CD14-positive monocyte (primary cell): ENCODE measurements at regions not wholly inside any gene's neighbourhood (a gene's known extent, or its start where the extent isn't known, plus 50 kb on each side); places are given as distances from the start of the nearest gene placed in this dataset.

Source experiments
- DNase-seq, 3 donors: peaks; one replicate each; pipeline ENCODE4 v3.0.0-alpha.2; 2011 to 2022
- H2AFZ ChIP-seq: 2 replicates; pipeline ENCODE4 v1.6.0; 2012; ENCODE audit warnings: mild to moderate bottlenecking, low read depth, low read length, inconsistent platforms; ENCODE audit not compliant: insufficient read depth, poor library complexity, severe bottlenecking
- H3K27ac ChIP-seq, 2 donors: 1 replicate in 1 of 2; 2 replicates in 1 of 2; pipeline ENCODE4 v1.5.1; 2012 to 2013; ENCODE audit warnings: low read length in 2 of 2, control low read depth in 1 of 2, inconsistent platforms in 1 of 2, low read depth in 1 of 2, mild to moderate bottlenecking in 1 of 2
- H3K27me3 ChIP-seq, 2 donors: one replicate each; pipeline versions ENCODE4 v1.6.0 to v1.6.1; 2011 to 2013; ENCODE audit warnings: low read length in 2 of 2; ENCODE audit not compliant: control insufficient read depth in 2 of 2, insufficient read depth in 2 of 2
- H3K36me3 ChIP-seq, 2 donors: replicated peaks in 1 of 2; 1 replicate in 1 of 2; 2 replicates in 1 of 2; pipeline versions ENCODE4 v1.5.1 to v1.6.1; 2012 to 2013; ENCODE audit warnings: low read length in 2 of 2, control low read depth in 1 of 2, inconsistent platforms in 1 of 2, mild to moderate bottlenecking in 1 of 2; ENCODE audit not compliant: insufficient read depth in 2 of 2, control insufficient read depth in 1 of 2
- H3K4me1 ChIP-seq, 2 donors: 1 replicate in 1 of 2; 2 replicates in 1 of 2; pipeline versions ENCODE4 v1.5.1 to v1.6.1; 2012 to 2013; ENCODE audit warnings: low read length in 2 of 2, control low read depth in 1 of 2, inconsistent platforms in 1 of 2, mild to moderate bottlenecking in 1 of 2, moderate library complexity in 1 of 2; ENCODE audit not compliant: insufficient read depth in 2 of 2, control insufficient read depth in 1 of 2
- H3K4me2 ChIP-seq: replicated peaks from 2 replicates; pipeline ENCODE3; 2012; ENCODE audit warnings: low read length, moderate library complexity, mild to moderate bottlenecking; ENCODE audit not compliant: poor library complexity, severe bottlenecking; ENCODE audit errors: extremely low read depth
- H3K4me3 ChIP-seq, 3 experiments: fragments of 200-600 bp in 1 of 3; sonication (generic) in 1 of 3; replicated peaks in 1 of 3; 1 replicate in 2 of 3; 2 replicates in 1 of 3; pipeline ENCODE4 v1.5.1; 2011 to 2013; ENCODE audit warnings: low read length in 3 of 3, mild to moderate bottlenecking in 3 of 3, control low read depth in 2 of 3, low read depth in 2 of 3, inconsistent platforms in 1 of 3, moderate library complexity in 1 of 3
- H3K79me2 ChIP-seq: 2 replicates; pipeline ENCODE4 v1.6.0; 2012; ENCODE audit warnings: mild to moderate bottlenecking, control low read depth, inconsistent platforms, low read length, moderate library complexity; ENCODE audit not compliant: insufficient read depth
- H3K9ac ChIP-seq: 2 replicates; pipeline ENCODE4 v1.6.0; 2017; ENCODE audit warnings: low read length, mild to moderate bottlenecking; ENCODE audit not compliant: insufficient read depth, poor library complexity, severe bottlenecking
- H3K9me3 ChIP-seq, 2 donors: replicated peaks in 1 of 2; 1 replicate in 1 of 2; 2 replicates in 1 of 2; pipeline versions ENCODE4 v1.5.1 to v1.6.1; 2012 to 2013; ENCODE audit warnings: low read length in 2 of 2, control low read depth in 1 of 2; ENCODE audit not compliant: control insufficient read depth in 1 of 2, insufficient read depth in 1 of 2
- H4K20me1 ChIP-seq: 2 replicates; pipeline ENCODE4 v1.6.0; 2012; ENCODE audit warnings: mild to moderate bottlenecking, low read length, control low read depth, moderate library complexity; ENCODE audit not compliant: insufficient read depth
- H3K27ac Mint-ChIP-seq, 7 donors: one replicate each; pipeline ENCODE4 v1.8.0; 2020; ENCODE audit warnings: mild to moderate bottlenecking in 7 of 7, mixed read lengths in 7 of 7, moderate library complexity in 6 of 7, inconsistent platforms in 2 of 7
- H3K27me3 Mint-ChIP-seq, 3 donors: one replicate each; pipeline ENCODE4 v1.8.0; 2021 to 2022; ENCODE audit warnings: low read depth in 3 of 3, mild to moderate bottlenecking in 3 of 3, mixed read lengths in 3 of 3, moderate library complexity in 3 of 3, inconsistent platforms in 1 of 3
- H3K36me3 Mint-ChIP-seq, 2 donors: one replicate each; pipeline ENCODE4 v1.8.0; 2020; ENCODE audit warnings: mixed read lengths in 2 of 2, inconsistent platforms in 1 of 2, mild to moderate bottlenecking in 1 of 2
- H3K4me1 Mint-ChIP-seq: one replicate; pipeline ENCODE4 v1.8.0; 2020; ENCODE audit warnings: mild to moderate bottlenecking, mixed read lengths
- H3K4me3 Mint-ChIP-seq, 2 donors: one replicate each; pipeline ENCODE4 v1.8.0; 2020; ENCODE audit warnings: mild to moderate bottlenecking in 2 of 2, mixed read lengths in 2 of 2, moderate library complexity in 1 of 2
- H3K9me3 Mint-ChIP-seq, 7 donors: one replicate each; pipeline ENCODE4 v1.8.0; 2020 to 2022; ENCODE audit warnings: mixed read lengths in 7 of 7, mild to moderate bottlenecking in 6 of 7, moderate library complexity in 6 of 7, inconsistent platforms in 2 of 7
- whole genome bisulfite sequencing: methylation state at CpG from one replicate; pipeline ENCODE4 v1.1.5; 2013; ENCODE audit warnings: missing lambda C conversion rate; ENCODE audit not compliant: insufficient coverage; 5-methylcytosine and 5-hydroxymethylcytosine counted together
- intact Hi-C, 2 donors: fragments of 100-400 bp; cut with micrococcal nuclease; formaldehyde crosslinking; loops; one replicate each; pipeline versions ENCODE4 v1.15.0 to v1.15.1; 2023
- TF ChIP-seq, protein P1 (sequence below): fragments of 200-600 bp; IDR thresholded peaks from one replicate; pipeline ENCODE4 v1.8.0; 2022; ENCODE audit warnings: antibody characterized with exemption, mild to moderate bottlenecking

DNA sequence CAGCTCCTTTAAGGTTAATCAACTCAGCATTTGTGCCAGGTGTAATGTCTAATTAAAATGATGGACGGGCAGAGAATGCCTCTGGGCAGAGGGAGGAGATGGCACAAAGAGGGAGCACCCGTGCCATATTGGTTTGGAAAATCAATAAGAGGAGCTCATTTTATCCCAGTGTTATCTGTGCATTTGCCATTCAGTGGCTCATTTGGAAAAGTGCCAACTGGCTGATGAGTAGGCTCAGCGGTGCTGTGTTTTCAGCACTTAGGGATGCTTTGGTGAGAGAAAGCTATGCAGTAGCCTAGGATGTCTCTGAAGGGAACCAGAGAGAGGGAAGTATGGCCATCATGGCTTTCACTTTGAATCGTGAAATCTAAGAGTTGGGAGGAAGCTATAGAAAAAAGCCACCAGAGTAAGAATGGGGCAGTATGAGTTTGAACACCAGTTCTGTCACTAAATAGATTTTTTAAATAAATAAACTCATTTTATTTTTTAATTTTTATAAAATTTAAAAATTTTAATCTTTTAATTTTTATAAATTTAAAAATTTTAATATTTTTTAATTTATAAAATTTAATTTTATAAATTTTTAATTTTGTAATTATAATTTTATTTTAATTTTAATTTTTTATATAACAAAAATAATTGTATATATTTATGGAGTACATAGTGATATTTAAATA, 472.8 kb downstream of the BRINP1 start:
- H3K4me1 Mint-ChIP-seq = no peaks in the 10 kb centered on the region
- Histone ChIP-seq H3K9ac (no peak overlapping the region), H3K4me1 (no peaks in the 10 kb centered on the region), H3K27ac (no peak overlapping the region), H3K27me3 (no peaks in the 10 kb centered on the region), H3K4me2 (no peak overlapping the region), H4K20me1 (no peaks in the 10 kb centered on the region), H3K79me2 (no peaks in the 10 kb centered on the region), H3K9me3 (peaks cover 0 to 9% of the 10 kb centered on the region in 2 donors), H3K4me3 (no peak overlapping the region), H3K36me3 (no peaks in the 10 kb centered on the region), H2AFZ (no peak overlapping the region)
- H3K9me3 Mint-ChIP-seq = peaks cover 0 to 14% (median 5%) of the 10 kb centered on the region in 7 donors
- 90% methylated on average over 2 of the region's 4 CpGs for WGBS
- TF ChIP-seq, protein P1, sequence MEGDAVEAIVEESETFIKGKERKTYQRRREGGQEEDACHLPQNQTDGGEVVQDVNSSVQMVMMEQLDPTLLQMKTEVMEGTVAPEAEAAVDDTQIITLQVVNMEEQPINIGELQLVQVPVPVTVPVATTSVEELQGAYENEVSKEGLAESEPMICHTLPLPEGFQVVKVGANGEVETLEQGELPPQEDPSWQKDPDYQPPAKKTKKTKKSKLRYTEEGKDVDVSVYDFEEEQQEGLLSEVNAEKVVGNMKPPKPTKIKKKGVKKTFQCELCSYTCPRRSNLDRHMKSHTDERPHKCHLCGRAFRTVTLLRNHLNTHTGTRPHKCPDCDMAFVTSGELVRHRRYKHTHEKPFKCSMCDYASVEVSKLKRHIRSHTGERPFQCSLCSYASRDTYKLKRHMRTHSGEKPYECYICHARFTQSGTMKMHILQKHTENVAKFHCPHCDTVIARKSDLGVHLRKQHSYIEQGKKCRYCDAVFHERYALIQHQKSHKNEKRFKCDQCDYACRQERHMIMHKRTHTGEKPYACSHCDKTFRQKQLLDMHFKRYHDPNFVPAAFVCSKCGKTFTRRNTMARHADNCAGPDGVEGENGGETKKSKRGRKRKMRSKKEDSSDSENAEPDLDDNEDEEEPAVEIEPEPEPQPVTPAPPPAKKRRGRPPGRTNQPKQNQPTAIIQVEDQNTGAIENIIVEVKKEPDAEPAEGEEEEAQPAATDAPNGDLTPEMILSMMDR = no peak
- no peak overlapping the region for H3K4me3 Mint-ChIP-seq
- no peak for DNase-seq
- H3K27me3 Mint-ChIP-seq = peaks cover 0 to 3% (median 0%) of the 10 kb centered on the region in 3 donors
- no peaks in the 10 kb centered on the region for H3K36me3 Mint-ChIP-seq
- intact Hi-C loops = no loop called here
- H3K27ac Mint-ChIP-seq = no peak overlapping the region

DNA sequence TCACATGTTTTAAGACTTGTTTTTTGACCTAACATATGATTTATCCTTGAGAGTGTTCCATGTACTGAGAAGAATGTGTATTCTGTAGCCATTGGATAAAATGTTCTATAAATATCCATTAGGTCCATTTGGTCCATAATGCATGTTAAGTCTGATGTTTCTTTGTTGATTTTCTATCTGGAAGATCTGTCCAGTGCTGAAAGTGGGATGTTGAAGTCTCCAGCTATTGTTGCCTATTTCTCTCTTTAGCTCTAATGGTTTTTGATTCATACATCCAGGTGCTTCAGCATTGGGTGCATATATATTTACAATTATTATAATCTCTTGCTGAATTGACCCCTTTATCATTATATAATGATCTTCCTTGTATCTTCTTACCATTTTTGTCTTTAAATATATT, 451.1 kb downstream of the BRINP1 start:
- Mint-ChIP-seq H3K27me3 (peaks cover 0 to 2% (median 1%) of the 10 kb centered on the region in 3 donors), H3K9me3 (peaks cover 2 to 19% (median 7%) of the 10 kb centered on the region in 7 donors), H3K36me3 (no peaks in the 10 kb centered on the region), H3K4me1 (no peaks in the 10 kb centered on the region), H3K27ac (no peak overlapping the region), H3K4me3 (no peak overlapping the region)
- H3K36me3 ChIP-seq = no peaks in the 10 kb centered on the region
- DNase-seq = no peak
- H3K27ac ChIP-seq = no peak overlapping the region
- no peaks in the 10 kb centered on the region for H4K20me1 ChIP-seq
- intact Hi-C loops = no loop called here
- no peaks in the 10 kb centered on the region for H3K4me1 ChIP-seq
- no peak overlapping the region for H3K4me2 ChIP-seq
- H3K27me3 ChIP-seq = no peaks in the 10 kb centered on the region
- TF ChIP-seq, protein P1 = no peak
- peaks cover 14 to 17% of the 10 kb centered on the region in 2 donors for H3K9me3 ChIP-seq
- H3K79me2 ChIP-seq = no peaks in the 10 kb centered on the region
- H2AFZ ChIP-seq = no peak overlapping the region
- no peak overlapping the region for H3K9ac ChIP-seq
- no peak overlapping the region for H3K4me3 ChIP-seq
